ENCODE measurements at regions not wholly inside any gene's neighbourhood (a gene's known extent, or its start where the extent isn't known, plus 50 kb on each side); places are given as distances from the start of the nearest gene placed in this dataset.

DNA sequence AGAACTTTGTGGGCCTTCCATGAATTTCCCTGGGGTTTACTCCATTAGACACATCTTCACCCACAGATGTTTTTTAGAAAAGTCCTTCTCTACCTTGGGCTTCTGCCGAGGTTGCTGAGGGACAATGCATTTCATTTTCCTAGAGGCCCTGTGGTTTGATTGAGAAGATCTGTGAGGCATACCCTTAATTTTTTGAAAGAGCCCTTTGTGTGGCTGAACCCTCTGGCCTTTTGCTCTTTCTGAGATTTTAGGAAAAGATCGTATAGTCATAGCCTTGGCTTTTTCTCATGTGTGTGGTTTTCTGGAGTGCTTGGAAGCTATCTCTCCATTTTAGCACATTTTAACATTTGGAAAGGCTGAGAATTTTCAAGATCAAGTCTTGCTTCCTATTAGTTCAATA, 119.8 kb upstream of the LYZL1 start:
- Histone ChIP-seq H3K9me3 (ENCODE audit: severe bottlenecking) (no peaks in the 10 kb centered on the region), H3K4me3 (ENCODE audit: low read depth, low read length) (no peak overlapping the region), H3K36me3 (no peaks in the 10 kb centered on the region), H3K27me3 (ENCODE audit: insufficient read depth, low read depth, severe bottlenecking) (no peaks in the 10 kb centered on the region), H3K27ac (no peak overlapping the region)
- TF ChIP-seq CTCF (IDR thresholded peaks at IDR 0.05; ENCODE audit: low read depth, low read length): no peak
- no peak for DNase-seq

DNA sequence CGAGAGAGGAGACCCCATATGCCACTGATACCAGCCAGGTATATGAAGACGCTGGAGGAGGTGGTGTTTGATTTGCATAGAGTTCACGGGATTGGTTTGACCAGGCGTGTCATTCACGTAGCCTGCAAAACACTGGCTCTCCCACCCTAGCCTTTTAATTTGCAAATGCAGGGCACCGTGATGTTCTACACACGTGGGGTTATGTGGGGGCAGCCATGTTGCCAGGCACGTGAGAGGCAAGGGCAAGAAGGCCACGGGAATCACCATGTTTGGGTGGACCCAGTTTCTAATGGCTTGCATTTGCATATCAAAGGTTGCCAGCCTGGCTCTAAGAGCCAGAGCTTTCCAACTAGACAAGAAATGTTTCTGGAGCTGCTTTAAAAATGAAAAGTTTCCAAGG, 117.2 kb upstream of the LYZL1 start:
- Histone ChIP-seq H3K27ac (no peak overlapping the region), H3K27me3 (ENCODE audit: insufficient read depth, low read depth, severe bottlenecking) (no peaks in the 10 kb centered on the region), H3K4me3 (ENCODE audit: low read depth, low read length) (no peak overlapping the region), H3K36me3 (no peaks in the 10 kb centered on the region), H3K9me3 (ENCODE audit: severe bottlenecking) (no peaks in the 10 kb centered on the region)
- DNase-seq: no peak
- TF ChIP-seq CTCF (IDR thresholded peaks at IDR 0.05; ENCODE audit: low read depth, low read length): no peak

GRCh38 chr10:29174389-29174788, 114.5 kb upstream of the LYZL1 start:
- no peak overlapping the region for H3K27ac ChIP-seq
- no peak overlapping the region for H3K4me3 ChIP-seq (ENCODE audit: low read depth, low read length)
- H3K36me3 ChIP-seq: no peaks in the 10 kb centered on the region
- no peak for TF ChIP-seq CTCF (IDR thresholded peaks at IDR 0.05; ENCODE audit: low read depth, low read length)
- DNase-seq: no peak
- H3K27me3 ChIP-seq (ENCODE audit: insufficient read depth, low read depth, severe bottlenecking): no peaks in the 10 kb centered on the region
- no peaks in the 10 kb centered on the region for H3K9me3 ChIP-seq (ENCODE audit: severe bottlenecking)

- no peak for TF ChIP-seq CTCF (IDR thresholded peaks at IDR 0.05; ENCODE audit: low read depth, low read length)
- DNase-seq: no peak
- H3K36me3 ChIP-seq: no peaks in the 10 kb centered on the region
- no peaks in the 10 kb centered on the region for H3K9me3 ChIP-seq (ENCODE audit: severe bottlenecking)
- H3K4me3 ChIP-seq (ENCODE audit: low read depth, low read length): no peak overlapping the region
- H3K27me3 ChIP-seq (ENCODE audit: insufficient read depth, low read depth, severe bottlenecking): no peaks in the 10 kb centered on the region
- no peak overlapping the region for H3K27ac ChIP-seq
Observed at GRCh38 chr10:29176845-29177832, 111.7 kb upstream of the LYZL1 start.

DNA sequence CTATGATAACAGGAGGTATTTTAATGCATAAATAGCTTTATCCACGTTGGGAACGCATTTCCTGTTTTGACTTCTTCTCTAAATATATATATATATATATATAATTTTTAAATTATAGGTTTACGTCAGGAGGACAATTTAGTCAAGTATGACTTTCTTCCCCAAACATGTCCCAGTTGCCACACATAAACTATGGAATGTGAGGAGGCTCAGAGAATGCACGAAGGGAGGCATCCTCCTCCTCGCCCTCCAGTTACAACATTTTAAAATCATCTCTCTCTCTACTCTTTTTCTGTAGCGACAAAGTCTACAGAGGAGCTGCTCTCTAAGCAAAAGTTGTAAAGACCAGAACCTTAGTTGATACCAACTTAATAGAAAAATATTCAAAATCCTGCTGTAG, 106.9 kb upstream of the LYZL1 start:
- H3K9me3 ChIP-seq (ENCODE audit: severe bottlenecking): no peaks in the 10 kb centered on the region
- no peak for TF ChIP-seq CTCF (IDR thresholded peaks at IDR 0.05; ENCODE audit: low read depth, low read length)
- H3K27ac ChIP-seq: no peak overlapping the region
- no peak overlapping the region for H3K4me3 ChIP-seq (ENCODE audit: low read depth, low read length)
- H3K27me3 ChIP-seq (ENCODE audit: insufficient read depth, low read depth, severe bottlenecking): no peaks in the 10 kb centered on the region
- H3K36me3 ChIP-seq: no peaks in the 10 kb centered on the region
- no peak for DNase-seq

Data from WERI-Rb-1 (cell line).